ENCODE measurements at regions not wholly inside any gene's neighbourhood (a gene's known extent, or its start where the extent isn't known, plus 50 kb on each side); places are given as distances from the start of the nearest gene placed in this dataset.

DNA sequence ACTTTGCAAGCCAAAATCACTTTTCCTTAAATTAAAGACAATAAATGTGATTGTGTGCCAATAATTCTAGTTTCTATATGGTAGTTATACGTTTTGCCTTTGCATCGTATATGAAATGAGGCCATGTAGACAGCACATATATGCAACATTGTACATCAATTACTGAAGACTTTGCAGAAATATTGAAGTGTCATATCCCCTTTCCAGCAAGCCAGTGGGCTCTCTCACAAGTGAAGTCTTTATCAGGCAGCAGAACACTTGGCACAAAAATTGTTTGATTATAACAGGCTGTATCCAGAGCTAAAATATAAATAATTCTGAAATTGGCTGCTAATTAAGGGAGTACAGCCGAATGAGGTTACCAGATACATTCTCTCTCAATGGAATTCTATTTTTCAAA, 588.6 kb upstream of the SEMA3D start:
- H3K9me3 Mint-ChIP-seq, result peaks cover 0 to 18% (median 4%) of the 10 kb centered on the region in 5 donors
- no peaks in the 10 kb centered on the region for H3K36me3 Mint-ChIP-seq
- POLR2A ChIA-PET, result no interaction called here
- H3K9me3 ChIP-seq (ENCODE audit: low read length), result no peaks in the 10 kb centered on the region
- H3K4me1 ChIP-seq (ENCODE audit: insufficient read depth, low read length), result no peaks in the 10 kb centered on the region
- no peak overlapping the region for H3K4me3 ChIP-seq (ENCODE audit: low read length)
- no peak overlapping the region for H3K27ac Mint-ChIP-seq
- DNase-seq, result no peak
- H3K27ac ChIP-seq (ENCODE audit: low read depth, low read length), result no peak overlapping the region
- H3K27me3 Mint-ChIP-seq, result no peaks in the 10 kb centered on the region
- H3K36me3 ChIP-seq (ENCODE audit: insufficient read depth, low read length), result no peaks in the 10 kb centered on the region
- H3K4me1 Mint-ChIP-seq, result no peaks in the 10 kb centered on the region
- H3K4me3 Mint-ChIP-seq, result no peak overlapping the region
- no peaks in the 10 kb centered on the region for H3K27me3 ChIP-seq (ENCODE audit: insufficient read depth, low read length, poor library complexity, severe bottlenecking)
- CTCF ChIA-PET, result no interaction called here

DNA sequence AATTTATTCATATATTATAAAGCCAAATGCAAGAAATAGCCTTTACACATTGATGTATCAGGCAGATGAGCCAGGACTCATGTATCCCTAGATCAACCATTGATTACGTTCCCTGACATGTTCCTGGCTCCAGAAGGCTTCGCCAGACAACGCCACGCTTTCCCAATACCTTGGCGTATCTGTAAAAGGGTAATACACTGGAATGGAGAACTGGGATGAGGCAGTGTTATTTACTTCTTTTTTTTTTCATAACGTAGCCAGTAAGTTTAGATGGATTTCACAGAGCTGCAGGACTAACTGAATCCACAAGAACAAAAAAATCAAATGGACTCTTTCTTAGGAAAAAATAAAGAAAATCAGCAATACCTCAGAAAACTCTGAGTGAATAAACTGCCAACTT, 588.1 kb upstream of the SEMA3D start:
- no peak overlapping the region for H3K4me3 ChIP-seq (ENCODE audit: low read length)
- POLR2A ChIA-PET, result no interaction called here
- CTCF ChIA-PET, result no interaction called here
- Mint-ChIP-seq H3K27ac (no peak overlapping the region), H3K4me1 (no peaks in the 10 kb centered on the region), H3K27me3 (no peaks in the 10 kb centered on the region), H3K36me3 (no peaks in the 10 kb centered on the region), H3K9me3 (peaks cover 0 to 18% (median 4%) of the 10 kb centered on the region in 5 donors), H3K4me3 (no peak overlapping the region)
- no peaks in the 10 kb centered on the region for H3K36me3 ChIP-seq (ENCODE audit: insufficient read depth, low read length)
- DNase-seq, result no peak
- H3K9me3 ChIP-seq (ENCODE audit: low read length), result no peaks in the 10 kb centered on the region
- H3K27me3 ChIP-seq (ENCODE audit: insufficient read depth, low read length, poor library complexity, severe bottlenecking), result no peaks in the 10 kb centered on the region
- no peak overlapping the region for H3K27ac ChIP-seq (ENCODE audit: low read depth, low read length)
- no peaks in the 10 kb centered on the region for H3K4me1 ChIP-seq (ENCODE audit: insufficient read depth, low read length)

DNA sequence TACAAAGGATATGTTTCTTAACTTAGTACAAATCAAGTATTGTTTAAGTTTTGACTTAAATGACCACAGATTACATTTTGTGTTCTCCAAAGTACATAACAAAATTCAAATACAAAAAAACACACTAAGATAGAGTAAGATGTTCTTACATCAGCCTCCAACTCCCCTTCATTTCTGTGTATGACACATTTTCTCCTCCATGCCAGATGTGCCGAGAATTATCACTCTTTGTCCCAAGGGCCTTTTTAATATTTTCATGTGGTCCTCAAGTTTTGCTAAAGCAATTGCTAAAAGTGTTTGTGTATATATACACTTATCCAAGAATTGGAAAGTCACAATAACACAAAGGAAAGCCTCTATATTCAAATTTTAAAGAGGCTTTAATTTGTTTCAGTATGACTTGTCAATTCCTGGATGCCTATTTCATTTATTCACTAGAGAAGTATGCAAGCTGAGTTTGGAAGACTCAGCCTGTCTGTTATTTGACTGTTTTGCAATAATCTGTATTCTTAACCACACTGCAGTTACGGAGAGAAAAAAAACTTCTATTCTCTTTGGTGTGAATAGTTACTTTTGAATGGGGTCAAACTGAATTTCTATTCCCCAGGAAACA, 586.4 kb upstream of the SEMA3D start:
- no peaks in the 10 kb centered on the region for H3K36me3 Mint-ChIP-seq
- no peak overlapping the region for H3K4me3 Mint-ChIP-seq
- Histone ChIP-seq H3K4me1 (ENCODE audit: insufficient read depth, low read length) (no peaks in the 10 kb centered on the region), H3K27me3 (ENCODE audit: insufficient read depth, low read length, poor library complexity, severe bottlenecking) (no peaks in the 10 kb centered on the region), H3K27ac (ENCODE audit: low read depth, low read length) (no peak overlapping the region), H3K9me3 (ENCODE audit: low read length) (no peaks in the 10 kb centered on the region), H3K36me3 (ENCODE audit: insufficient read depth, low read length) (no peaks in the 10 kb centered on the region), H3K4me3 (ENCODE audit: low read length) (no peak overlapping the region)
- no peaks in the 10 kb centered on the region for H3K4me1 Mint-ChIP-seq
- ChIA-PET CTCF (no interaction called here), POLR2A (no interaction called here)
- no peaks in the 10 kb centered on the region for H3K27me3 Mint-ChIP-seq
- DNase-seq, result no peak
- H3K27ac Mint-ChIP-seq, result no peak overlapping the region
- H3K9me3 Mint-ChIP-seq, result peaks cover 2 to 18% (median 4%) of the 10 kb centered on the region in 5 donors

DNA sequence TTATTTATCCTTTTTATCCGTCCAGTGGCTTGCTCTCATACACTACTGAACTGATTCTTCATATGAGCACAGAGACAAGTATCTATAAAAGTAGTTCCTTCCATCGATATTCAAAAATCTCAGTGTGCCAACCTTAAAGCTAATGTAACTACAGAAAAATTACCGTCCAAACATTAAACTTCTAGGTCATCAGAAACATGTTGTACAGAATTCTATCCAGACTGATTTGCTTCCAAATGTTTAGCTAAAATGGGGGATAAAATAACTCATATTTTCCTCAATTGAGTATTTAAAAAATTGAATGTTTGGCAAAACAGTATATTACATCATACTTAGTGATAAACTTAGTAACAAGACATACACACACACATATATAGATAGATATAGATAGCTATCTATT, 584.7 kb upstream of the SEMA3D start:
- H3K27ac ChIP-seq (ENCODE audit: low read depth, low read length), result no peak overlapping the region
- H3K4me1 ChIP-seq (ENCODE audit: insufficient read depth, low read length), result no peaks in the 10 kb centered on the region
- ChIA-PET CTCF (no interaction called here), POLR2A (no interaction called here)
- no peaks in the 10 kb centered on the region for H3K4me1 Mint-ChIP-seq
- no peaks in the 10 kb centered on the region for H3K36me3 ChIP-seq (ENCODE audit: insufficient read depth, low read length)
- no peaks in the 10 kb centered on the region for H3K27me3 ChIP-seq (ENCODE audit: insufficient read depth, low read length, poor library complexity, severe bottlenecking)
- H3K36me3 Mint-ChIP-seq, result no peaks in the 10 kb centered on the region
- H3K9me3 Mint-ChIP-seq, result peaks cover 1 to 22% (median 3%) of the 10 kb centered on the region in 5 donors
- H3K4me3 Mint-ChIP-seq, result no peak overlapping the region
- H3K9me3 ChIP-seq (ENCODE audit: low read length), result no peaks in the 10 kb centered on the region
- DNase-seq, result no peak
- H3K4me3 ChIP-seq (ENCODE audit: low read length), result no peak overlapping the region
- H3K27me3 Mint-ChIP-seq, result no peaks in the 10 kb centered on the region
- no peak overlapping the region for H3K27ac Mint-ChIP-seq

DNA sequence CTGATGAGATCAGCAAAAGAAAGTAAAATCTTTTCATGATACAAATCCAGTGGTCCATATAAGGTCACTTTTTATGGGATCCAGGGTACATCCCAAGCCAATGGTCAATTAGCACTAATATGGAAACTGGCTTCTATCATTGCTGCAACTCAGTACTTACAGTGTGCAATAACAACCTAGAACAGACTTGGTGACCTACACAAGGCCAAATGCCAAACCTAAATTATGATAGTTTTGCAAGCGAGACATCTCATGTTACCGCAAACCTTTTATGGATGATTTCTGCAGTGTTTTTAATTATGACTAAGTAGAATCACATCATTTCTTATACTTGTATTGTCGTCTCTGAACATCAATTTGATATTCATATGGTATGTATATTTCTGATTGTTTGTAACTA, 583.5 kb upstream of the SEMA3D start:
- Mint-ChIP-seq H3K4me1 (no peaks in the 10 kb centered on the region), H3K27me3 (no peaks in the 10 kb centered on the region), H3K4me3 (no peak overlapping the region), H3K36me3 (no peaks in the 10 kb centered on the region), H3K9me3 (peaks cover 0 to 30% (median 3%) of the 10 kb centered on the region in 5 donors), H3K27ac (no peak overlapping the region)
- no peaks in the 10 kb centered on the region for H3K4me1 ChIP-seq (ENCODE audit: insufficient read depth, low read length)
- H3K36me3 ChIP-seq (ENCODE audit: insufficient read depth, low read length), result no peaks in the 10 kb centered on the region
- CTCF ChIA-PET, result no interaction called here
- DNase-seq, result no peak
- H3K4me3 ChIP-seq (ENCODE audit: low read length), result no peak overlapping the region
- no peaks in the 10 kb centered on the region for H3K27me3 ChIP-seq (ENCODE audit: insufficient read depth, low read length, poor library complexity, severe bottlenecking)
- H3K9me3 ChIP-seq (ENCODE audit: low read length), result no peaks in the 10 kb centered on the region
- H3K27ac ChIP-seq (ENCODE audit: low read depth, low read length), result no peak overlapping the region
- POLR2A ChIA-PET, result no interaction called here

DNA sequence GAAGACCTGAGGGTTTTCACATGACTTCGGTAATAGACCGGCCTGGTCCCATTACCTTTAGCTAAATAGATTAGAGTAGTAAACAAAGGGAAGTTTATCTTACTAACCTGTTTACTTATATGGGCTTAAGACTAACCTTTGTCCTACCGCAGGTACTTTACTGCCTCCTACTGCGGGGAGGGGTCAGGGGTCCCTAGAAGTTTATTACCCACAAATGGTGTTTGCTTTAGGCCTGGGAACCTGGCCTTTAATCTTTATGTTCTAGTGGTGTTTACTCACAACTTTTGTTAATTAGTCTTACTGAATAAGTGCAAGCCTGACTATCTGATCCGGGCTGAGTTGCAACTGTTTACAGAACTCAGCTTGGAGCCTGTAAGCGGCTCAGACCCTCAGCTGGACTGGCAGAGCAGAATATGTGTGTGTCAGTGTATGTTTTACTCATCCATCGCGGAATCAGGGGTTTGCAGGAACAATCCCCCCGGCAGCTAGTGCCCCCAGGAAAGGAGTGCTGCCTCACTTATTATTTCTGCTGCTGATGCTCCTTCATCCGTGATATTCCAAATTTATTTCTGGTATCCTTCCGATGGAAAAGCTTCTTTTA, 578.9 kb upstream of the SEMA3D start:
- H3K27me3 ChIP-seq (ENCODE audit: insufficient read depth, low read length, poor library complexity, severe bottlenecking), result no peaks in the 10 kb centered on the region
- CTCF ChIA-PET, result no interaction called here

DNA sequence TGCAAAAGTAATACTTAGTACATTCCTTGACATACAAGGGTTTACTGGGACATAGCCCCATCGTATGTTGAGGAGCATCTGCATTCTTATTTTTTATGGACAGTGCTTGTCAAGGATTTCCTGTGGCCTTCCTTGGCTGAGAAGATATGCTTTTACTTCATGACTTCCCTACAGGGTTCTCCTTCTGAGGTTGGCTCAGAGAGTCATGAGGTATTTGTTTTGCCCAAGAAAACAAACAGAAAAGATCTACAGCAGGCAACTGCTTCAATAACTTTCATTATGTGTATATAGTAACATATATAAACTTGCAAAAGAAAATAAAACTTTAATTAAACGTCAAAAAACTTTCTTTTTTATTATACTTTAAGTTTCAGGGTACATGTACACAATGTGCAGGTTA, 577.2 kb upstream of the SEMA3D start:
- no peaks in the 10 kb centered on the region for H3K4me1 Mint-ChIP-seq
- H3K36me3 ChIP-seq (ENCODE audit: insufficient read depth, low read length), result no peaks in the 10 kb centered on the region
- ChIA-PET CTCF (no interaction called here), POLR2A (no interaction called here)
- no peak overlapping the region for H3K4me3 Mint-ChIP-seq
- no peaks in the 10 kb centered on the region for H3K36me3 Mint-ChIP-seq
- H3K4me1 ChIP-seq (ENCODE audit: insufficient read depth, low read length), result no peaks in the 10 kb centered on the region
- no peaks in the 10 kb centered on the region for H3K27me3 ChIP-seq (ENCODE audit: insufficient read depth, low read length, poor library complexity, severe bottlenecking)
- H3K4me3 ChIP-seq (ENCODE audit: low read length), result no peak overlapping the region
- H3K9me3 Mint-ChIP-seq, result peaks cover 2 to 27% (median 9%) of the 10 kb centered on the region in 5 donors
- DNase-seq, result no peak
- H3K27ac ChIP-seq (ENCODE audit: low read depth, low read length), result no peak overlapping the region
- H3K27me3 Mint-ChIP-seq, result no peaks in the 10 kb centered on the region
- no peaks in the 10 kb centered on the region for H3K9me3 ChIP-seq (ENCODE audit: low read length)
- H3K27ac Mint-ChIP-seq, result no peak overlapping the region

More for the DNA sequence above, 578.9 kb upstream of the SEMA3D start:
- Histone ChIP-seq H3K4me3 (ENCODE audit: low read length) (no peak overlapping the region), H3K4me1 (ENCODE audit: insufficient read depth, low read length) (no peaks in the 10 kb centered on the region), H3K36me3 (ENCODE audit: insufficient read depth, low read length) (no peaks in the 10 kb centered on the region), H3K9me3 (ENCODE audit: low read length) (no peaks in the 10 kb centered on the region), H3K27ac (ENCODE audit: low read depth, low read length) (no peak overlapping the region)
- Mint-ChIP-seq H3K4me3 (no peak overlapping the region), H3K27ac (no peak overlapping the region), H3K9me3 (peaks cover 3 to 18% (median 3%) of the 10 kb centered on the region in 5 donors), H3K27me3 (no peaks in the 10 kb centered on the region), H3K4me1 (no peaks in the 10 kb centered on the region), H3K36me3 (no peaks in the 10 kb centered on the region)
- POLR2A ChIA-PET, result no interaction called here
- no peak for DNase-seq

DNA sequence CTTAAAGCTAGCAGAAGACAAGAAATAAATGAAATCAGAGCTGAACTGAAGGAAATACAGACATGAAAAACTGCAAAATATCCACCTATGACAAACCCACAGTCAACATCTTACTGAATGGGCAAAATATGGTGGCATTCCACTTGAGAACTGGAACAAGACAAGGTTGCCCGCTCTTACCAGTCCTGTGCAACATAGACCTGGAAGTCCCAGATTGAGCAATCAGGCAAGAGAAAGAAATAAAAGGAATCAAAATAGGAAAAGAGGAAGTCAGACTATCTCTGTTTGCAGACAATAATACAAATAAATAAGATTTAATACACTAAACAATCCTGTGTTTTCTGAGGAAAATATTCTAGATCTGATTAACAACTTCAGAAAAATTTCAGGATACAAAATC, 570.5 kb upstream of the SEMA3D start:
- CTCF ChIA-PET, result no interaction called here
- Mint-ChIP-seq H3K4me3 (no peak overlapping the region), H3K36me3 (no peaks in the 10 kb centered on the region), H3K4me1 (no peaks in the 10 kb centered on the region), H3K9me3 (peaks cover 5 to 41% (median 25%) of the 10 kb centered on the region in 5 donors), H3K27me3 (no peaks in the 10 kb centered on the region), H3K27ac (no peak overlapping the region)
- Histone ChIP-seq H3K9me3 (ENCODE audit: low read length) (no peaks in the 10 kb centered on the region), H3K27me3 (ENCODE audit: insufficient read depth, low read length, poor library complexity, severe bottlenecking) (no peaks in the 10 kb centered on the region), H3K36me3 (ENCODE audit: insufficient read depth, low read length) (no peaks in the 10 kb centered on the region), H3K27ac (ENCODE audit: low read depth, low read length) (no peak overlapping the region), H3K4me1 (ENCODE audit: insufficient read depth, low read length) (no peaks in the 10 kb centered on the region), H3K4me3 (ENCODE audit: low read length) (no peak overlapping the region)
- DNase-seq, result no peak
- POLR2A ChIA-PET, result no interaction called here
